ENCODE measurements at regions not wholly inside any gene's neighbourhood (a gene's known extent, or its start where the extent isn't known, plus 50 kb on each side); places are given as distances from the start of the nearest gene placed in this dataset.

- Histone ChIP-seq H4K20me1 (ENCODE audit: insufficient read depth, low read length) (no peaks in the 10 kb centered on the region), H3K36me3 (ENCODE audit: insufficient read depth, low read length) (no peaks in the 10 kb centered on the region), H3K4me3 (ENCODE audit: low read depth in 1 of 2, low read length in 2 of 2) (no peak overlapping the region), H3K27ac (ENCODE audit: low read length) (no peak overlapping the region), H3K9me3 (ENCODE audit: insufficient read depth, low read length, severe bottlenecking) (peaks cover 2% of the 10 kb centered on the region), H2AFZ (ENCODE audit: low read depth, low read length) (no peak overlapping the region), H3K79me2 (ENCODE audit: insufficient read depth, low read length) (no peaks in the 10 kb centered on the region), H3K4me2 (ENCODE audit: insufficient read depth, low read length) (no peak overlapping the region), H3K9ac (ENCODE audit: low read depth, low read length) (no peak overlapping the region), H3K27me3 (ENCODE audit: insufficient read depth, low read length, poor library complexity) (no peaks in the 10 kb centered on the region), H3K4me1 (ENCODE audit: insufficient read depth, low read length) (no peaks in the 10 kb centered on the region)
- ATAC-seq (ENCODE audit: insufficient read depth, low read depth) (no peak), DNase-seq (no peak)
- TF ChIP-seq EZH2 (IDR thresholded peaks at IDR 0.05; ENCODE audit: borderline replicate concordance, low read depth, low read length, severe bottlenecking): no peak
- TF ChIP-seq, protein P1, sequence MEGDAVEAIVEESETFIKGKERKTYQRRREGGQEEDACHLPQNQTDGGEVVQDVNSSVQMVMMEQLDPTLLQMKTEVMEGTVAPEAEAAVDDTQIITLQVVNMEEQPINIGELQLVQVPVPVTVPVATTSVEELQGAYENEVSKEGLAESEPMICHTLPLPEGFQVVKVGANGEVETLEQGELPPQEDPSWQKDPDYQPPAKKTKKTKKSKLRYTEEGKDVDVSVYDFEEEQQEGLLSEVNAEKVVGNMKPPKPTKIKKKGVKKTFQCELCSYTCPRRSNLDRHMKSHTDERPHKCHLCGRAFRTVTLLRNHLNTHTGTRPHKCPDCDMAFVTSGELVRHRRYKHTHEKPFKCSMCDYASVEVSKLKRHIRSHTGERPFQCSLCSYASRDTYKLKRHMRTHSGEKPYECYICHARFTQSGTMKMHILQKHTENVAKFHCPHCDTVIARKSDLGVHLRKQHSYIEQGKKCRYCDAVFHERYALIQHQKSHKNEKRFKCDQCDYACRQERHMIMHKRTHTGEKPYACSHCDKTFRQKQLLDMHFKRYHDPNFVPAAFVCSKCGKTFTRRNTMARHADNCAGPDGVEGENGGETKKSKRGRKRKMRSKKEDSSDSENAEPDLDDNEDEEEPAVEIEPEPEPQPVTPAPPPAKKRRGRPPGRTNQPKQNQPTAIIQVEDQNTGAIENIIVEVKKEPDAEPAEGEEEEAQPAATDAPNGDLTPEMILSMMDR (IDR thresholded peaks at IDR 0.05; ENCODE audit: borderline replicate concordance, extremely low read depth, low read length, poor library complexity, severe bottlenecking): no peak
These were observed 164.6 kb upstream of the KCND2 start for GRCh38 chr7:120108376-120108775.

DNA sequence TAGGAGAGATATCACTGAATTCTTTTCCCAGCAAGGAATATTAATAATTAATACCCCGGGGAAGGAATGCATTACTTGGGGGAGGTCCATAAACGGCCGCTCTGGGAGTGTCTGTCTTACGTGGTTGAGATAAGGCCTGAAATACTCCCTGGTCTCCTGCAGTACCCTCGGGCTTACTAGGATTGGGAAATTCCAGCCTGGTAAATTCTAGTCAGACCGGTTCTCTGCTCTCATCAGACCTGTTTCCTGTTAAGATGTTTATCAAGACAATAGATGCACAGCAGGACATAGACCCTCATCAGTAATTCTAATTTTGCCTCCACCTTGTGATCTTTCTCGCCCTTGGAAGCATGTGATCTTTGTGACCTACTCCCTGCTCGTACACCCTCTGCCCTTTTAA lies 162.8 kb upstream of the KCND2 start:
- H3K4me2 ChIP-seq (ENCODE audit: insufficient read depth, low read length): no peak overlapping the region
- H4K20me1 ChIP-seq (ENCODE audit: insufficient read depth, low read length): no peaks in the 10 kb centered on the region
- H3K27ac ChIP-seq (ENCODE audit: low read length): no peak overlapping the region
- no peaks in the 10 kb centered on the region for H3K79me2 ChIP-seq (ENCODE audit: insufficient read depth, low read length)
- peaks cover 2% of the 10 kb centered on the region for H3K9me3 ChIP-seq (ENCODE audit: insufficient read depth, low read length, severe bottlenecking)
- H3K36me3 ChIP-seq (ENCODE audit: insufficient read depth, low read length): no peaks in the 10 kb centered on the region
- H3K4me1 ChIP-seq (ENCODE audit: insufficient read depth, low read length): no peaks in the 10 kb centered on the region
- TF ChIP-seq EZH2 (IDR thresholded peaks at IDR 0.05; ENCODE audit: borderline replicate concordance, low read depth, low read length, severe bottlenecking): no peak
- TF ChIP-seq, protein P1 (IDR thresholded peaks at IDR 0.05; ENCODE audit: borderline replicate concordance, extremely low read depth, low read length, poor library complexity, severe bottlenecking): no peak
- H3K4me3 ChIP-seq (ENCODE audit: low read depth in 1 of 2, low read length in 2 of 2): no peak overlapping the region
- H3K9ac ChIP-seq (ENCODE audit: low read depth, low read length): no peak overlapping the region
- ATAC-seq (ENCODE audit: insufficient read depth, low read depth) (no peak), DNase-seq (no peak)
- H3K27me3 ChIP-seq (ENCODE audit: insufficient read depth, low read length, poor library complexity): no peaks in the 10 kb centered on the region
- H2AFZ ChIP-seq (ENCODE audit: low read depth, low read length): no peak overlapping the region

GRCh38 chr7:120114626-120115025 lies 158.3 kb upstream of the KCND2 start:
- Histone ChIP-seq H2AFZ (ENCODE audit: low read depth, low read length) (no peak overlapping the region), H3K36me3 (ENCODE audit: insufficient read depth, low read length) (no peaks in the 10 kb centered on the region), H3K9ac (ENCODE audit: low read depth, low read length) (no peak overlapping the region), H3K79me2 (ENCODE audit: insufficient read depth, low read length) (no peaks in the 10 kb centered on the region), H3K9me3 (ENCODE audit: insufficient read depth, low read length, severe bottlenecking) (peaks cover 6% of the 10 kb centered on the region), H3K4me3 (ENCODE audit: low read depth in 1 of 2, low read length in 2 of 2) (no peak overlapping the region), H3K27me3 (ENCODE audit: insufficient read depth, low read length, poor library complexity) (no peaks in the 10 kb centered on the region), H3K4me1 (ENCODE audit: insufficient read depth, low read length) (no peaks in the 10 kb centered on the region), H3K4me2 (ENCODE audit: insufficient read depth, low read length) (no peak overlapping the region), H3K27ac (ENCODE audit: low read length) (no peak overlapping the region), H4K20me1 (ENCODE audit: insufficient read depth, low read length) (no peaks in the 10 kb centered on the region)
- ATAC-seq (ENCODE audit: insufficient read depth, low read depth): no peak
- no peak for TF ChIP-seq EZH2 (IDR thresholded peaks at IDR 0.05; ENCODE audit: borderline replicate concordance, low read depth, low read length, severe bottlenecking)
- TF ChIP-seq, protein P1 (IDR thresholded peaks at IDR 0.05; ENCODE audit: borderline replicate concordance, extremely low read depth, low read length, poor library complexity, severe bottlenecking): no peak
- DNase-seq: no peak

DNA sequence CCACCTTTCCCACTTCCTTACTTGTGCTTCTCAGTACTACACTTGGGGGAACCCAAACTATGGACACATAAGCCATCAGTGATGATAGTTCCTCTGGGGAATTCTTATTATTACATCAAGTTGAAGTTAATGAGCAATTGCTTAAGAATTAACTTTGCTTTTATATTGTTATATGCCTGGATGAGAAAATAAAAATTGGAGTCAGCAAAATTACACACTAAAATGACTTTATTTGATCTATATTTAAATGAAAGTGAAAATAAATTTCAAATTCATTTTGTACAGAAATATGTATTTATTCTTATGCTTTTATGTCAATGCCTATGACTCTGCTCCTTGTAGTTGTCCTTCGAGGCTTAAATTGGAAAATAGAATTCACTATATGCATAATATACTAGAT lies 149.4 kb upstream of the KCND2 start:
- no peak overlapping the region for H3K4me2 ChIP-seq (ENCODE audit: insufficient read depth, low read length)
- no peak overlapping the region for H3K4me3 ChIP-seq (ENCODE audit: low read depth in 1 of 2, low read length in 2 of 2)
- no peak overlapping the region for H3K9ac ChIP-seq (ENCODE audit: low read depth, low read length)
- no peaks in the 10 kb centered on the region for H3K9me3 ChIP-seq (ENCODE audit: insufficient read depth, low read length, severe bottlenecking)
- no peaks in the 10 kb centered on the region for H3K4me1 ChIP-seq (ENCODE audit: insufficient read depth, low read length)
- no peak for ATAC-seq (ENCODE audit: insufficient read depth, low read depth)
- no peak overlapping the region for H2AFZ ChIP-seq (ENCODE audit: low read depth, low read length)
- H3K79me2 ChIP-seq (ENCODE audit: insufficient read depth, low read length): no peaks in the 10 kb centered on the region
- H3K27ac ChIP-seq (ENCODE audit: low read length): no peak overlapping the region
- TF ChIP-seq EZH2 (IDR thresholded peaks at IDR 0.05; ENCODE audit: borderline replicate concordance, low read depth, low read length, severe bottlenecking): no peak
- TF ChIP-seq, protein P1 (IDR thresholded peaks at IDR 0.05; ENCODE audit: borderline replicate concordance, extremely low read depth, low read length, poor library complexity, severe bottlenecking): no peak
- no peaks in the 10 kb centered on the region for H4K20me1 ChIP-seq (ENCODE audit: insufficient read depth, low read length)
- no peak for DNase-seq
- H3K27me3 ChIP-seq (ENCODE audit: insufficient read depth, low read length, poor library complexity): no peaks in the 10 kb centered on the region
- H3K36me3 ChIP-seq (ENCODE audit: insufficient read depth, low read length): no peaks in the 10 kb centered on the region

Measured in DND-41 (cell line).